Right lung (tissue), 2 donors: ENCODE measurements at regions not wholly inside any gene's neighbourhood (a gene's known extent, or its start where the extent isn't known, plus 50 kb on each side); places are given as distances from the start of the nearest gene placed in this dataset.
A peak's percentile ranks its signal among the peaks of the same experiment; 100 is the strongest.
"Not testable (repeated sequence)": the region's sequence is repeated elsewhere in the genome, so short reads cannot be mapped to it uniquely, and the experiment has no call there.

ENCODE experiments used
- DNase-seq, 2 donors: peaks; one replicate each; pipeline ENCODE4 v3.0.0-alpha.2; 2013

DNA sequence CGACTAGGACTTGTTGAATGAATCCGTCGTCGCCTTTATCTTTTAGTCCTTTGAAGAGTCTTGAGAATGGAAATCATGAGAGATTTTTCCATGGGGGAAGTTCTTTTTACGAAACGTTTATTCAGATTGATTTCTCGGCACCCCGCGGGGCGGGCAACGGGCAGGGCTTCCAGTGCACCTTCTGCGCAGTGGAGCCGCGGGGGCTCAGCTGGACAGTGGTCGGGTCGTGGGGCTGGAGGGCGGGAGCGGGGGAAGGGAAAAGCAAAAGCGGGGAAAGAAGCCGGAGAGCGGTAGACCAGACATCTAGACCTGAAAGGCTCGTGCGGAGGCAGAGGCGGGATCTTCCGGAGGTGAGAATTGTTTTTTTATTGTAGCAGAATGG lies 103.0 kb downstream of the NBPF11 start:
- DNase-seq = peak in 1 of 2 donors; percentile 1

GRCh38 chr1:148048423-148049114 lies 103.5 kb downstream of the NBPF11 start:
- DNase-seq = not testable (repeated sequence)

DNA sequence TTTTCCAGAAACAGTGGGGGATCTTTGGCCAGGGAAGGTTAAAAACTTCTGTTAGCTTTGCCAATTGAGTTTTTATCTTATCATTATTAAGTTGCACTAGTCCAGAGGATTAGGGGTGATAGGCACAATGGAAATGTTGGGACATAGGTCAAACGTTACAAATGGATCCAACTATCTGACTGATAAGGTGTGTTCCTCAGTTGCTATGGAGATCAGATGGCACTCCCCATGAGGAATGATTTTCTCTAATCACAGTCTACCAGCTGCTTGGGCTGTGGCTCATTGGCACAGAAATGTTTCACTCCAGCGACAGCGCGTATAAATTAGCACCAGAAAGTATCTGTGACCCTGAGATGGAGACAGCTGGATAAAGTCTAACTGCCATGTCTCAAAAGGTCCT lies 106.2 kb downstream of the NBPF11 start:
- DNase-seq = not testable (repeated sequence)

DNA sequence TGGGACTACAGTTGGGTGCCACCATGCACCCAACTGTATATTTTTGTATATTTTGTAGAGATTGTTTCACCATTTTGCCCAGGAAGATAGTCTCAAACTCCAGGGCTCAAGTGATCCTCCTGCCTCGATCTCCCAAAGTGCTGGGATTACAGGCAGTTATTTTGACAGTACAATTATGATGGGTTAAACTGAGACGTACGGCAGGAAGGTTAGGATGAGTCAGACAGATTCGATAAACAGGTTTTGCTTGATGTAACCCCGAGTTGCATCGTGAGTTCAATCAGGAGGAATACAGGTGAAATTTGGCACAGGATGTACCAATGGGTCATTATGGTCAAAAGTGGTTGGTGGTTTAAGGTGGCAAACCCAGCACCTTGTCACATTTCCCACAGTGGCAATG lies 107.6 kb downstream of the NBPF11 start:
- not testable (repeated sequence) for DNase-seq
